SW480 (cell line): ENCODE measurements at regions not wholly inside any gene's neighbourhood (a gene's known extent, or its start where the extent isn't known, plus 50 kb on each side); places are given as distances from the start of the nearest gene placed in this dataset.

Source experiments
- DNase-seq: peaks from one replicate; pipeline ENCODE4 v3.0.0-alpha.2; 2016; ENCODE audit warnings: low spot score

- DNase-seq, result no peak
Measured at GRCh38 chr1:18015719-18016118, 91.9 kb upstream of the IGSF21 start.

- DNase-seq, result no peak
Measured at GRCh38 chr1:18018366-18018765, 89.2 kb upstream of the IGSF21 start.

GRCh38 chr1:18020021-18020817 is 87.4 kb upstream of the IGSF21 start:
- DNase-seq, result no peak

- no peak for DNase-seq
Measured at GRCh38 chr1:18021242-18021641, 86.4 kb upstream of the IGSF21 start.

GRCh38 chr1:18032172-18032859 is 75.3 kb upstream of the IGSF21 start:
- DNase-seq, result no peak

GRCh38 chr1:18035145-18035544 is 72.5 kb upstream of the IGSF21 start:
- DNase-seq, result no peak

- DNase-seq, result peak; percentile 70
Measured at GRCh38 chr1:18037651-18038050, 69.9 kb upstream of the IGSF21 start.

GRCh38 chr1:18038051-18038450 is 69.5 kb upstream of the IGSF21 start:
- no peak for DNase-seq

GRCh38 chr1:18039102-18039501 is 68.5 kb upstream of the IGSF21 start:
- no peak for DNase-seq

- no peak for DNase-seq
Measured at GRCh38 chr1:18041102-18041501, 66.5 kb upstream of the IGSF21 start.

GRCh38 chr1:18041685-18042355 is 65.8 kb upstream of the IGSF21 start:
- DNase-seq, result no peak

- DNase-seq, result no peak
Measured at GRCh38 chr1:18043871-18044270, 63.7 kb upstream of the IGSF21 start.

GRCh38 chr1:18045203-18045602 is 62.4 kb upstream of the IGSF21 start:
- no peak for DNase-seq

GRCh38 chr1:18045621-18046020 is 62.0 kb upstream of the IGSF21 start:
- no peak for DNase-seq

- DNase-seq, result no peak
Measured at GRCh38 chr1:18047122-18047521, 60.5 kb upstream of the IGSF21 start.

GRCh38 chr1:18049228-18049627 is 58.4 kb upstream of the IGSF21 start:
- no peak for DNase-seq

- DNase-seq, result no peak
Measured at GRCh38 chr1:18052671-18053070, 54.9 kb upstream of the IGSF21 start.

- DNase-seq, result no peak
Measured at GRCh38 chr1:18055156-18055555, 52.4 kb upstream of the IGSF21 start.

GRCh38 chr1:18056545-18056944 is 51.1 kb upstream of the IGSF21 start:
- DNase-seq, result no peak

GRCh38 chr1:18057623-18058022 is 50.0 kb upstream of the IGSF21 start:
- DNase-seq, result no peak
